K562 (cell line): ENCODE measurements at regions not wholly inside any gene's neighbourhood (a gene's known extent, or its start where the extent isn't known, plus 50 kb on each side); places are given as distances from the start of the nearest gene placed in this dataset.

ENCODE experiments used
- ATAC-seq: fragments of 200-7000 bp; cut with Tn5 transposase; 3 replicates; pipeline ENCODE4 v1.9.1; 2020; ENCODE audit warnings: moderate library complexity
- BruUV-seq: library from RNA; stranded (reverse); fragments of 400-500 nt; replicated peaks from 2 replicates; lab custom pipeline; 2021; lab: Mats Ljungman, UMichigan
- CTCF ChIA-PET: fragments of 300-600 bp; formaldehyde crosslinking; extraction: SDS; loops from one replicate; lab custom pipeline; 2021; ENCODE audit warnings: low intra/inter-chr PET ratio; lab: Yijun Ruan, JAX
- POLR2A ChIA-PET: fragments of 300-600, 350-650 bp; sonication (Branson Sonifier 250); formaldehyde crosslinking; extraction: SDS; loops from one replicate; lab custom pipeline; 2021; ENCODE audit warnings: antibody characterized with exemption, inconsistent platforms; lab: Yijun Ruan, JAX
- DNase-seq, 4 experiments: peaks; one replicate each; pipeline versions ENCODE4 v3.0.0 to v3.0.0-alpha.2; 2011 to 2018; ENCODE audit warnings: low spot score in 3 of 4, mixed read lengths in 3 of 4; ENCODE audit errors: extremely low read depth in 1 of 4
- FAIRE-seq: peaks from 2 replicates; lab custom pipeline; 2011; peaks lifted over from hg19 to GRCh38; lab: Jason Lieb, UNC
- H2AFZ ChIP-seq: 2 replicates; pipeline ENCODE4 v1.6.0; 2011; ENCODE audit warnings: low read depth, low read length, control low read depth, inconsistent platforms
- H3K27ac ChIP-seq: fragments of 200-600 bp; 3 replicates; pipeline ENCODE4 v1.8.0; 2011; ENCODE audit warnings: low read depth, mild to moderate bottlenecking, control low read depth, inconsistent platforms, low read length, moderate library complexity, mixed read lengths; ENCODE audit errors: extremely low read depth
- H3K27me3 ChIP-seq, 2 experiments: fragments of 300-600 bp in 1 of 2; 2 replicates in 1 of 2; 3 replicates in 1 of 2; pipeline versions ENCODE4 v1.6.0 to v1.8.0; 2011; ENCODE audit warnings: inconsistent platforms in 2 of 2, low read length in 2 of 2, mild to moderate bottlenecking in 1 of 2, mixed read lengths in 1 of 2, moderate library complexity in 1 of 2; ENCODE audit not compliant: control insufficient read depth in 2 of 2, insufficient read depth in 2 of 2
- H3K36me3 ChIP-seq: fragments of 300-600 bp; 3 replicates; pipeline ENCODE4 v1.8.0; 2011; ENCODE audit warnings: mild to moderate bottlenecking, low read length, inconsistent platforms; ENCODE audit not compliant: control insufficient read depth, insufficient read depth
- H3K4me1 ChIP-seq, 2 experiments: fragments of 200-600 bp in 1 of 2; replicated peaks in 1 of 2; 2 replicates in 1 of 2; 3 replicates in 1 of 2; pipeline versions ENCODE4 v1.5.1 to v1.8.0; 2011; ENCODE audit warnings: inconsistent platforms in 2 of 2, low read length in 2 of 2, mild to moderate bottlenecking in 1 of 2, mixed read lengths in 1 of 2, moderate library complexity in 1 of 2; ENCODE audit not compliant: control insufficient read depth in 2 of 2, insufficient read depth in 2 of 2
- H3K4me2 ChIP-seq: 2 replicates; pipeline ENCODE4 v1.6.1; 2011; ENCODE audit warnings: low read length, control low read depth, inconsistent platforms, mixed read lengths; ENCODE audit not compliant: insufficient read depth
- H3K4me3 ChIP-seq: fragments of 200-600 bp; sonication (generic), shearing (Covaris generic); 2 replicates; pipeline ENCODE4 v1.5.1; 2016; ENCODE audit warnings: control low read depth, inconsistent platforms
- H3K79me2 ChIP-seq: fragments of 200-600 bp; 3 replicates; pipeline ENCODE4 v1.8.0; 2011; ENCODE audit warnings: low read length, inconsistent platforms; ENCODE audit not compliant: control insufficient read depth, insufficient read depth
- H3K9ac ChIP-seq, 2 experiments: 2 replicates each; pipeline versions ENCODE4 v1.6.0 to v1.6.1; 2011; ENCODE audit warnings: low read depth in 2 of 2, low read length in 2 of 2, control low read depth in 1 of 2, inconsistent platforms in 1 of 2, mild to moderate bottlenecking in 1 of 2, mixed read lengths in 1 of 2; ENCODE audit not compliant: insufficient read depth in 1 of 2
- H3K9me1 ChIP-seq: one replicate; pipeline ENCODE4 v1.6.0; 2011; ENCODE audit warnings: inconsistent platforms, mild to moderate bottlenecking, low read length, moderate library complexity; ENCODE audit not compliant: control insufficient read depth, insufficient read depth
- H3K9me3 ChIP-seq: replicated peaks from 2 replicates; pipeline ENCODE4 v1.5.1; 2011; ENCODE audit warnings: low read depth, low read length, inconsistent platforms; ENCODE audit not compliant: control insufficient read depth, insufficient read depth
- H4K20me1 ChIP-seq: replicated peaks from 2 replicates; pipeline ENCODE4 v1.6.1; 2011; ENCODE audit warnings: low read length, inconsistent platforms, mixed read lengths; ENCODE audit not compliant: control insufficient read depth, insufficient read depth
- FIP1L1 ChIP-seq: fragments of 200-400 bp; formaldehyde crosslinking; IDR thresholded peaks from 2 replicates; pipeline ENCODE4 v1.6.1; 2018; ENCODE audit warnings: mild to moderate bottlenecking, low read depth, low read length; ENCODE audit not compliant: poor library complexity, severe bottlenecking
- GABPA ChIP-seq: fragments of 200-800 bp; sonication (Bioruptor generic); conservative IDR thresholded peaks from 2 replicates; pipeline ENCODE4 v1.6.1; 2016; ENCODE audit warnings: low read depth, missing genetic modification characterization, missing compliant biosample characterization
- GABPB2 ChIP-seq: fragments of 250-450 bp; sonication (Bioruptor Pico); conservative IDR thresholded peaks from 2 replicates; pipeline ENCODE4 v1.5.1; 2021; ENCODE audit warnings: mild to moderate bottlenecking
- KAT2B ChIP-seq: IDR thresholded peaks from one replicate; pipeline ENCODE4 v1.6.1; 2012; ENCODE audit warnings: low read depth, mild to moderate bottlenecking, control low read depth, inconsistent platforms, low read length, moderate library complexity
- WGBS: fragments of 100-300 bp; shearing (Covaris generic); methylation state at CpG from one replicate; pipeline ENCODE4 v1.1.6; 2016; ENCODE audit warnings: low coverage, mixed read lengths; ENCODE audit not compliant: insufficient coverage; ENCODE audit errors: missing lambda C conversion rate; 5-methylcytosine and 5-hydroxymethylcytosine counted together
- in situ Hi-C: fragments of 300-500 bp; cut with MboI; formaldehyde crosslinking; loops from 4 replicates; pipeline ENCODE4 v1.15.0; 2018; ENCODE audit warnings: inconsistent platforms, mixed read lengths
- intact Hi-C: fragments of 100-400 bp; cut with micrococcal nuclease; formaldehyde crosslinking; loops from 2 replicates; pipeline ENCODE4 v1.14.2; 2022
- TF ChIP-seq, protein P1 (sequence below): fragments of 450-650 bp; IDR thresholded peaks from 2 replicates; pipeline ENCODE4 v1.6.1; 2018; ENCODE audit warnings: mild to moderate bottlenecking, low read depth; ENCODE audit not compliant: partially characterized antibody

DNA sequence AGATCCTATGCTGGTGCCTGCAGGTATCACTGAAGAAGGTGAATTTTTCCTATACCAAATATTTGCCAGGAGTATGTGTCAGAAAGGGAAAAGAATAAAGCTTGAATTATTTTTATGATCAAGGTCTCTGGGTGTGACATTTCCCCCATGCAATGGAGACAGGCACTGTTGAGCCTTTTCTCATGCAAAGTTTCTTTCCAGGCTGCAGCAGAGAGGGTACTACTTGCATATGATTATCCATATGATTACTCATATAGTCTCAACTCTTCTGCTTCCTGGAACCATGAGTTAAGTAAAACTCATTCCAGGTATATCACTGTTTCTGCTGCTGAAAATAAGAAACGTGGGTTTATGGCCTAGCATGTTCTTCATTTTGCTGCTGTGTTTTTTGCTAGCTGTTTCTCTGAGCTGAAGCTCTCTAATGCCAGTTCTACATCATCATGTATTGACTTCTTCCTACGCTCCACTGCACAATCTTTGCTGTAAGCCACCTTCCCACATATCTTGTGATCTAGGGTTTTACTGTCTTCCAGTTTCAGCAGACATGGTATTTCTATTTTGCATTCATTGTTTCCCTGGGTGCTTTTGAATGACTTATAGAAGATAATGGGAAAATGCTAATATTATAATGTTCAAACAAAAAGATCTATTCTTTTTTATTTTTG lies 278.7 kb upstream of the GPC6 start:
- H3K9me3 ChIP-seq = no peaks in the 10 kb centered on the region
- POLR2A ChIA-PET = no interaction called here
- FAIRE-seq (no peak), DNase-seq (no peak), ATAC-seq (no peak)
- no peak overlapping the region for H3K4me2 ChIP-seq
- no peaks in the 10 kb centered on the region for H3K4me1 ChIP-seq
- 0% methylated on average over 2 of the region's 2 CpGs for WGBS
- CTCF ChIA-PET = no interaction called here
- H3K27ac ChIP-seq = no peak overlapping the region
- H2AFZ ChIP-seq = no peak overlapping the region
- no peak overlapping the region for H3K9ac ChIP-seq
- no peaks in the 10 kb centered on the region for H4K20me1 ChIP-seq
- intact Hi-C loops (no loop called here), in situ Hi-C loops (no loop called here)
- no peaks in the 10 kb centered on the region for H3K79me2 ChIP-seq
- H3K9me1 ChIP-seq = no peaks in the 10 kb centered on the region
- H3K27me3 ChIP-seq = no peaks in the 10 kb centered on the region
- no peak overlapping the region for H3K4me3 ChIP-seq
- H3K36me3 ChIP-seq = no peaks in the 10 kb centered on the region
- no TSS peak for BruUV-seq
- TF ChIP-seq GABPA (tag) (no peak), KAT2B (no peak), FIP1L1 (no peak), GABPB2 (no peak)
- TF ChIP-seq, protein P1, sequence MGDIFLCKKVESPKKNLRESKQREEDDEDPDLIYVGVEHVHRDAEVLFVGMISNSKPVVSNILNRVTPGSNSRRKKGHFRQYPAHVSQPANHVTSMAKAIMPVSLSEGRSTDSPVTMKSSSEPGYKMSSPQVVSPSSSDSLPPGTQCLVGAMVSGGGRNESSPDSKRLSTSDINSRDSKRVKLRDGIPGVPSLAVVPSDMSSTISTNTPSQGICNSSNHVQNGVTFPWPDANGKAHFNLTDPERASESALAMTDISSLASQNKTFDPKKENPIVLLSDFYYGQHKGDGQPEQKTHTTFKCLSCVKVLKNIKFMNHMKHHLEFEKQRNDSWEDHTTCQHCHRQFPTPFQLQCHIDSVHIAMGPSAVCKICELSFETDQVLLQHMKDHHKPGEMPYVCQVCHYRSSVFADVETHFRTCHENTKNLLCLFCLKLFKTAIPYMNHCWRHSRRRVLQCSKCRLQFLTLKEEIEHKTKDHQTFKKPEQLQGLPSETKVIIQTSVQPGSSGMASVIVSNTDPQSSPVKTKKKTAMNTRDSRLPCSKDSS = no peak
